GM19438 (cell line): ENCODE measurements at regions not wholly inside any gene's neighbourhood (a gene's known extent, or its start where the extent isn't known, plus 50 kb on each side); places are given as distances from the start of the nearest gene placed in this dataset.
"Not testable (repeated sequence)": the region's sequence is repeated elsewhere in the genome, so short reads cannot be mapped to it uniquely, and the experiment has no call there.

ENCODE experiments used
- ATAC-seq: cut with Tn5 transposase; IDR thresholded peaks from one replicate; pipeline ENCODE4 v1.9.1; 2021; ENCODE audit warnings: low read depth; ENCODE audit not compliant: unreplicated experiment

DNA sequence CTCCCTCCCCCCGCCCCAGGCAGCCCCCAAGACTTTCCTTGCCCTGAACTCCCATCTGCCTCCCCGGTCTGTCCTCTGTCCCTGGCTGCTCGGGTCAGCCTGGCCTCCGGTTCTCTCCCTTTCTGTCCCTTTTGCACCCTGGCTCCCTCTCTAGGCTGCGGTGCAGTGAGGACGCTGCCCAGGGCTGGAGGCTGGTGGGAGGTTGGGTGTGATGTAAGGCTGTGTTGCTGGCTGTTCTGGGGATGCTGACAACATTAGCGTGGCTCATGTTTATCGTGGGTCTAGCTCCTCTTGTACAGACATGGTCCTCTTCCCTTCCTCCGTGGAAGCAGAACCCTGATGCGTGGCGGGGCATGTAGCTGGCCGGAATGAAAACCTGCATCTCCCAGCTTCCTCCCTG is 357.5 kb downstream of the CNTNAP3B start:
- not testable (repeated sequence) for ATAC-seq

DNA sequence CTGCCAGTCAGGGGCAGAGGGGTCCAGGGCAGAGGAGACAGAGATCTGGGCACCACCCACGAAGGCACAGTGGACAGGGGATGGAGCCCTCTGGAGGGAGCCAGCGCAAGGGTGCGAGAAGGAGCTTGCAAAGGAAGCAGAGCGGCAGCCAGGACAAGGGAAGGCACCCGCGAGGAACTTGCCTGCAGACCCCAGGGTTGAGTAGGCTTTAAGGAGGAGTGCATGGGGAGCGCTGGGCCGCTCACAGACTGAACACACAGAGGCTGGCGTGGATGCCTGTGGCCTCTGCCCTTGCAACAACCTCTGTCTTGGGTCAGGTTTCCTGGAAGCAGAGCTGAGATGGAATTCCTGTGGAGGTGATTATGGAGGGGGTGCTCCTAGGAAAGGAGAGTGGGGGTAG is 374.4 kb downstream of the CNTNAP3B start:
- ATAC-seq = not testable (repeated sequence)

DNA sequence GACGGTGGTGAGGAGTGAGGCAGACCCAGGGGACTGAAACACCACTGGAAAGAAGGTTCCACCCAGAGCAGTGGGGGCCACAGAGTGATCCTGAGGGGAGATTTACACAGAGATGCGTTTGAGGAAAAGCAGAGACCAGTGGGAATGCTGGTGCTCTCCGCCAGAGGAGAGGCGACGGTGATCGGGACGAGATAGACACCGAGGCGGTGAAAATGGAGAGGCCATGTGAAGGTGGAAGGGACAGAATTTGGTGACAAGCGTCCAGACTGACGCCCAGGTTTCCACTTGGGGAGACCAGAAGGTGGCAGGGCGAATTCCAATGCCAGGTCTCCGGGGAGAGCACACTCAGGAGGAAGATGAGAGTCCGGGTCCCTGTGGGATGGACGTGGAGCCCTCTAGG is 374.8 kb downstream of the CNTNAP3B start:
- not testable (repeated sequence) for ATAC-seq

DNA sequence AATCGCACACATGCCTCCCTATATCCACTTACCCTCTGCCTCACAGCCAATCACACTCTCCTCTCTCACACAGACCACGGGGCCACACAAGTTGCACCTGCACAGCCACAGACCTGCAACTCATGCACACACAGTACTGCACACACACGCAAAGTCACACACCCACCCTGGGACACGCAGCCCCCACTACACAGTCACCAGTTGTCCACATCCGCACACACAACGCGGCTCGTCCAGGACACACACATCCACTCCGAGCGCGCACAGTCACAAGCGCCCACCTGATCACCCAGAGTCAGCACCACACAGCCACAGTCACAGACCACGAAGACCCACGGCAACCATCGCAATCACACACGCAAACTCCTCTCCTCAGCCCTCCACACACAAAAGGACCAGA is 387.3 kb downstream of the CNTNAP3B start:
- ATAC-seq = not testable (repeated sequence)

DNA sequence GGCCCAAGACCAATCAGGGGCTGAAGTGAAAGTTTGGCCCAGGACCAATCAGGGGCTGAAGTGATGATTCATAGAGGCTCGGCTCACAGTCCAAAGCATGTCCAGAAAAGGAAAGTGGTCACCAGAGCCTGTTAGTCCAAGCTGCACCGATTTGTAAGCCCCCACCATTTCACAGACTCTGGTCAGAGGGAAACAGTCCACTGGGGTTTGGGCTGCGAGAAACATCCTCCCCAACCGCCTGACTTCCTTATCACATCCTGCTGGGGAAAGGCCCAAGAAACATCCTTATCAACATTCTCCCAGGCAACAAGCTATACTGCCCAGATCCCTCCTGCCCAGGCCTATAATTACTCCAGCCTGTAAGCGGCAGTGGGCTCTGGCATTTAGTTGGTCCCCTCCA is 388.1 kb downstream of the CNTNAP3B start:
- ATAC-seq = not testable (repeated sequence)

DNA sequence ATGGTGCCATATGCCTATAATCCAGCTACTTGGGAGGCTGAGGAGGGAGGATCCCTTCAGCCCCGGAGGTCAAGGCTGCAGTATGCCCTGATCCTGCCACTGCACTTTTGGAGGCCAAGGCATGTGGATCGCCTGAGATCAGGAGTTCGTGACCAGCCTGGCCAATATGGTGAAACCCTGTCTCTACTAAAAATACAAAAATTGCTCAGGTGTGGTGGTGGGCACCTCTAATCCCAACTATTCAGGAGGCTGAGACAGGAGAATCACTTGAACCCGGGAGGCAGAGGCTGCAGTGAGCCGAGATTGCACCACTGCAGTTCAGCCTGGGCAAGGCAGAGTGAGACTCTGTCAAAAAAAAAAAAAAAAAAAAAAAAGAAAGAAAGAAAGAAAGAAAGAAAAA is 390.5 kb downstream of the CNTNAP3B start:
- ATAC-seq = not testable (repeated sequence)

DNA sequence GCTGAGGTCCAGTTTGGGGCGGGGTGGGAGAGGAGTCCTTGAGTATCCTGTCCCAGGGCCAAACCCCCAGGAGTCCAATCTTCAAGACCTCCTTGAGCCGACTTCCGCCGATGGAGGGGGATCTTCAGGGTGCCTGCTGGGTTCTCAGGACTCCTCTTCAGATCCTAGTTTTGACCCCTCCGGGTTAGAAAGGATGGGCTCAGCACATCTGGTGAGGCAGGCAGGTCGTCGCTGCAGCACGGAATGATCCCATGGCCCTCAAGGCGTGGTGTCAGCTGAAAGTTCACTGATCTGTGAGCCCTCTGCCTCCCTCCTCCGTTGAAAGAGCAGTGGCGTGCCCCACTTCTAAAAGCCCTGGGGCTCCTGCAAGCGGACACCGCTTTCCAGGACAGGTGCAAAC is 430.0 kb downstream of the CNTNAP3B start:
- not testable (repeated sequence) for ATAC-seq

DNA sequence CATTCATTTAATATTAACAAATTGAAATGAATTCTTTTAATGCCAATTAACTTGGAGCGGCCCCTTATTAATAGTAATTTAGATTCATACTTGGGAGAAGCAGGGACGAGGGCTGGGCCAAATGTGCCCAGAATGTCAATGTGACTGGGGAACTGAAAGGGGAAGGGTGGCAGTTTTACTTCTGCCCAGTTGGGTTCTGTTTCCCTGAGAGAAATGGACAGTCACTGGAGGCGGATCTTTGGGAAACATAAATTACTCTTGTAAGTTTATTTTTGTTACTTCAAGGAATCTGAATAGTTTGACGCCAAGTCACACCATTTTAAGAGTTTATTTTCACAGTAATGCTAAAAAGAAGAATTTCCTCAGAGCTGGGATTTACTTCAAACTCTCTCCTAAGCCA is 432.1 kb downstream of the CNTNAP3B start:
- ATAC-seq = not testable (repeated sequence)

DNA sequence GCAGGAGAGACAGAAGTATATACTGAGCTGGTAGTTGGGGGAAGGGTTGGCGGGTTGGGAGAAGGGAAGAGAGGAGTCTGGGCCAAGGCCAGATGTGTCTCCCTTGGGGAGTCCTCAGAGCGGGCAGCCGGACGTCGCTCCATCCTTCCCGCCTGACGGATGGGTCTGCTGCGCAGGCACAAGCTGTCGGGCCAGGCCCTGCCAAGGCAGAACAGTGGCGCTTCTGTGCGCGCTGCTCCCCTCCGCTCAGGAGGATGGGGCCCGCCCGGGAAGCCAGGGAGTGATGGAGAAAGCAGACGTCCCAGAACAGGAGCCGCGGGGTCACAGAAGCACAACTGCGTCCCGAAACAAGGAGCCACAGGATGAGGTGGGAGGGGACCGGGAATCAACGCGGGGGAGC is 449.9 kb downstream of the CNTNAP3B start:
- ATAC-seq = not testable (repeated sequence)

DNA sequence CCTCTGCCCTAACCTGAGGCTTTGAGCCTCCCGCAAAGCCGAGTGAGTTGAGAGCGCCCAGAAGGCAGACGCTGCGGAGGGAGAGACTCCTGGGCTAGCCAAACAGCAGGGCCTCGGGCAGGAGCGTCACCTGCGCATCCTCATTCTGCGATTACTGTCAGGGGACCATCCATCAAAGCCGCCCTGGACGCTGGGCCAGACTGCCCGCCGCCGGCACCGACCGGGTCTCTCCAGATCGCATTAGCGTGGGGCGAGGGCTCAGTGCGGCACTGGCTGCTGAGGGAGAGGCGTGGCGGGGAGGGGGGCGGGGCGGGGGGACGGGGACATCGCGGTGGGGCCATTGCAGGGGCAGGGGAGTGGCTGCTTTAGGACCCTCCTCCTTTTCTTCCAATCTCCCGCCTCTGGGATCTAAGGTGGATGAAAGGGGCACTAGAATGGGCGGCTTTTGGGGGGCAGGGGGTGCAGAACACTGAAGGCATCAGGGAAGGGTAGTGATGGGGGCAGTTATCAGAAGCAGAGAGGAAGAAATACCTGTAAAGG is 465.7 kb downstream of the CNTNAP3B start:
- not testable (repeated sequence) for ATAC-seq

DNA sequence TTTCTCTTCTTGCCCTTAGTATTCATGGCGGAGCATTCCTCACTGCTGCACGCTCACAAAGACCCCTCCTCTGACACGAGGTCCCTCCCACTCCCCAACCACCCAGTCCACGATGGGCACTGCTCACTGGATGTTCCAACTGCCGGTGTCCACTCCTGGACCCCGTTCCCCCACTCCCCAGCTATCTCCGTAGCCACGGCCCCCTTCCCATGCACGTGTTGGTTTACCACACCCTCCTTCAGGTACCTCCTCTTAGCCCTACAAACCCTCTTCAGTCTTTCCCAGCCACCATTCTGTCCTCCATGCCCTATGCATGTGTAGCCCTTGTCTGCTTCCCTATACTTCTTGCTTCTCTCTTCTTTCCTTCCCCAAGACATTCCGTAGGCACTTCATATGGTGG is 469.6 kb upstream of the ZNG1F start:
- ATAC-seq = not testable (repeated sequence)

DNA sequence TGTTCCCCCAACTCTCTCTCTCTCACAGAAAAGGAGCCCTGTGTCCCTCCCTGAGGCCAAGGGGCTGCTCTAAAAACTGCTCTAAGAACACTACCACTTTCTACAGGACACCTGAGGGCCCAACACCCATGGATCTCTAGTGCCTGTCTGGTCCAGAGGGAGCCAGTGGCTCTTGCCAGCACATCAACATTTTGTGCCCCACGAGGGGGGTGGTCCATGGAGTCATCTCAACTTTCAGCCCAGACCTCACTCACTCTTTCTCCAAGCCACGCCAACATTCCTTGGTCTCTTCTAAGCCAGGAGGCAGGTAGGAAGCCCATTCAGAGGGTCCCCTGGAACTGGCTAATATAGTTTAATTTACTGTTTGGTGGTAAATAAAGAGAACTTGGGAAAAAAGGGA is 469.0 kb upstream of the ZNG1F start:
- not testable (repeated sequence) for ATAC-seq

DNA sequence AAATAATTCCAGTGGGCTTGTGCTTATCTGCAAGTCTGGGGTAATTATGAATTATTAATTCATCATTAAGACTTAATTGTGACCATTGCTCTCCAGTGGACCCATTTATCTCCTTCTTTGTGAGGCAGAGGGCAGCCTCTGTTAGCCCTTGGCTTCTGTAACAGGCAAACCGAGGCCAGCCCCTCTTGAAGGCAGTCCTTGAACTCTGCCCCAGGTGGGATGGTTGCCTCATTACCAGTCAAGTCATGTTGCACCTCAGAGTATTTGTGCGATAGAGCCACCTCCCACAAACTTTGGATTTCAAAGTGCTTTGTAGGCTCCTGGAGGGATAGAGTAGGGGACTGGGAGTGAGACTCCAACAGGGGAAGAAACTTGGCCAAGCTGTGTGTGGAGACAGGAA is 468.0 kb upstream of the ZNG1F start:
- ATAC-seq = not testable (repeated sequence)

DNA sequence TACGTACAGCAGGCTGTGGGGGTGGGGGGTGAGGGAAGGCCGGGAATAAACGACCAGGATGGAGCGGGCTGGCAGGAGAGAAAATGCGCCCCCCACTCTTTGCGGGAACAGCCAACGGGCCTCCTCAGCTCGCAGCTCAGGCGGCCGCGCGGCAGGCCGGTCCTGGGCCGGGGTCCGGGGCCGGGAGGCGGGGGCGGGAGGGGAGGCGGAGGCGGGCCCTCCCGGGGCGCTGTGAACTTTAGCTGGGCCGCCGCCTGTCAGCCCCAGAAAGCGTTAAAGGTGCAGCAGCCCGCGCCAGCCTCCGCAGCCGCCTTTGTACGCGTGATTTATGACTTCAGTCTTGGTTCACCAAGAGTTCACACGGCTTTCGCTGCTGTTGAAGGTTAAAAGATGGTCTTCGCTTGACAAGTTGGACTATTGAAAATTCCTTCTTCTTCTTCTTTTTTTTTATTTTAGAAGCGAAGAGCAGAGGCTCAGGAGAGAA is 466.0 kb upstream of the ZNG1F start:
- not testable (repeated sequence) for ATAC-seq

DNA sequence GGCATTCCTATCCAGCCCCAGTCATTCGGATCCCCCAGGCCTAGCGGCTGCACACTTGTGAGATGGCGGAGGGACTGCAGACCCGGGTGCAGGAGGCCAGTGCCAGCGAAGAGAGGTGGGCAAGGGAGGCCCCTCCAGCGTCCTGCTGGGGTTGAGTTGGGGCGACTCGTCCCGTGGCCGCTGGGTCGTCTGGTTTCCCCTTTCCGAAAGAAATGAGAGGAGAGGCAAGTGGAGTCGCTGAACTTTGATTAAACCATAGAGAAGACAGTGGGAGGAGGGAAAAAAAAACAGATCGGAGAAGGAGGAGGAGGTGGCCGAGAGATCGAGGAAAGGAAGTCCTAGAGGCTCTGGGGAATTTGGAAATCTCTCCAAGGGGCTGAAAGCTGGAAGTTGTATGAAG is 465.2 kb upstream of the ZNG1F start:
- not testable (repeated sequence) for ATAC-seq

DNA sequence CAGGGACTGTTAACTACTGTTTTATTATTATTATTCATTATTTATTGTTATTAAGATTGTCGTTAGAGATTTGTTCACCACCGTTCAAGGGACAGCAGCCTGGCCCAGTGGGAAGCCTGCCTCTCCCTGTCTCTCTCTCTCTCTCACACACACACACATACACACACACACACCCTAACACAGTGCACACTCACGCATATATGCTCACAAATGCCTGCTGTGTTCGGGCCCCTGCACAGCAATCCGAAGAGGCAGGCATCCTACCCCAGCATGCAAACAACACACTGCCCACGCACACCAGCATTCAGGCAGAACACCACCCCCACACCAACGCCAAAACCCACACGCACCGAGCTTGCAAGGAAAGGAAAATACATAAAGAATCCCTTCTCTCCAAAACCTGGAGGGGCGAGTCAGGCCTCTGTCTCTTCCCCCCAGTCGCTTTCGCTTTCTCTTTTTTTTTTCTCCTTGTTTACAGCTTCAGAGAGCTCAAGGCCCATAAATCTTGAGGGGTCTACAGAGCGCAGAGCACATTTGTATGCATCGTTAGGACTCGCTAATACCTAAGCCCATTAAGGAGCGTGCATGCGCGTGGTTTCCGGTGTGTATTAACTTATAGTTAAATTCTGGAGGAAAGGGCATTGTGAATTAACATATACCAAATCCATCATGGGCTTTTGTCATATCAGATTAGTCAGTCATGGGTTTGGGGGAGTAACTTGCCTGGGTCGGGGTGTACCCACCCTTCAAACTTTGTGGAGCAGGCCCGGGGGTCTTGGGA is 464.6 kb upstream of the ZNG1F start:
- not testable (repeated sequence) for ATAC-seq

DNA sequence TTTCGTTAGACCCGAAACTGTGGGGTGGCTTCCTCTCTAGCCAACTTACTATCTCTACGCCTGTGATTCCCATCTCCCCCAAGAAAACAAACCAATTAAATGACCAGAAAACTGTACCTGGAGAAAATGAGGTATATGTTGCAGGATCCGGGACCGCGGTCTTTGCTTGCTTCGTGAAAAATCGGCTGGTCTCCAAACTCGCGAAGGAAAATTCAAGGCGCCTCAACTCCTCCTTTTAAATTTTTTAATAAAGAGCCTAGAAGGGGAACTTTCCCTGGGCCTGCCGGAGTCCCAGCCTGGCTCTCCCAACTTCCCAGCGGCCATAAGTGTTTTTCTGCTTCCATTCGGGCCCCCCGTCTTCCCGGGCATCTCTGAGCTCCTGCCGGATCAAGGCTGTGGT is 463.7 kb upstream of the ZNG1F start:
- ATAC-seq = not testable (repeated sequence)

DNA sequence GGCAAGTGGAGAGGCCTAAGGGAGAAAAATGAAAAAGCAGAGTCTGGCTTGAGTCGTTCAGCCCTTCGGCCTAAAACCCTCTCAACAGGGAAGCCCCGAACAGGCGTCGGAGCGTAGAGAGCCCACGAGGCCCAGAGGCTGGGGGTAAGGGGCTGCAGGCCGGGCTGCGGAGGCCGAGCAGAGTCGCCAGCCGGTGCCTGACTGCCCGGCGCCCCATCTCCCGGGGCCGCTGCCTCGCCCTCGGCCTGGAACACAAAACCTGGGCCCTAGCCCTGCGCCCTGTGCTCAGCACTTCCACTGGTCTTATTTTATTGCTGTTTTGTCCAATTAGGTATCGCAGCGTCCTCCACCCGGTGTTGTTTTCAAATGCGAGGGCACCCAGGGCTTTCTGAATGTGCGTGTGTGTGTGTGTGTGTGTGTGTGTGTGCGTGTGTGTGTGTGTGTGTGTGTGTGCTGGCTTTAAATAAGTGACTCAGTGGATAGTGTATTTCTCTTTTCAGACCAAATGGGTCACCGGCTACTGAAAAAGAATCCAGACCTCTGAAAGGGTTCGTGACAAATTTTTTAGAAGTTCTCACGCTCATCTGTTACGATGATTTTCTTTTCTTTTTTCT is 463.1 kb upstream of the ZNG1F start:
- ATAC-seq = not testable (repeated sequence)

DNA sequence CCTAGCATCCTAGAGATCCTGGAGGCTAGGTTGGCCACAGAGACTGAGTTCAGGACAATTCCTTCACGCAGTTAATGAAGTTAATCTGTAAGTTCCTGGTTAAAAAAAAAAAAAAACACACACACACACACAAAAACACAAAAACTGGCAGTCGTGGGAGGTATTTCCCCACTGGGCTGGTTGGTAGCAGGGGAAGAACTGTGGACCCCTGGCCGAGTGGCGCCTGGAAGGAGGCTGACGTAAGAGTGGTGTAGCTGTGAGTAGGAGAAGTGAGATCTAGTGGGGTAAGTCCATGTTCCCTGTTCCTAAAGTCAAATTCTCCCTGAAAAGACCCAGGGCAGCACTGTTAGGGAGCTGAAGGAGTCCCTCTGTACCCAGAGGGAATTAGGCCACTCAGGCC is 461.0 kb upstream of the ZNG1F start:
- ATAC-seq = not testable (repeated sequence)

DNA sequence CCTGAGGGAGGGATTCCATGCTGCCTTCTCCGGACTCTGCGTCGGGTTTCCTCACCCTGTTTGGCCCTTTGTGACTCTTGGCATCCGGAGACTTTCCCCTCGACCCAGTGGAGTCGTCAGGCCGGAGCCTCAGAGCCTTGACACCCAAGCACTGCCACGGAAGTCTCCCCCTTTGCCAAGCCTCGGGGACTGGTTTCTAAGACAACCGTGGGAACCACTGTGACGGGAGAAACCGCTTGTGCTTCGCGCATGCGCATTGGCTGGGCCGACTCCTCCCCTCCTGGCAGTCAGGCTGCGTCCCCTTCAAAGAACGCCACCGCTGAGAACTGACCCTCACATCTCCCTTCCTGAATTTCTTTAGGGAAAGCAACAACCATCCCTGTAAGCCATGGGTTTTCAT is 459.4 kb upstream of the ZNG1F start:
- not testable (repeated sequence) for ATAC-seq

DNA sequence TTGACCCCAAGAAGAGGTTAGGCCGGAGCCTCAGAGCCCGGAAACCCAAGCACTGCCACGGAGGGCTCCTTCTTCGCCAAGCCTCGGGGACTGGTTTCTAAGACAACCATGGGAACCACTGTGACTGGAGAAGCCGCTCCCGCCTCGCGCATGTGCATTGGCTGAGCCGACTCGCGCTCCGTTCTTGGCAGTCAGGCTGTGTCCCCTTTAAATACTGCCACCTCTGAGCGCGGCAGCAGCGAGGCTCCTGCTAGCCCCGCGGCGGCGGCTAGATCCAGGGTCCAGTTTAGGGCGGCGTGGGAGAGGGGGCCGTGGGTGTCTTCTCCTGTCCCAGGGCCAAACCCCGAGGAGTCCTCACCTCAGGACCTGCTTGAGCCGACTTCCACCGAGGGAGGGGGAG is 457.1 kb upstream of the ZNG1F start:
- ATAC-seq = not testable (repeated sequence)
